H1 (cell line): ENCODE measurements at regions not wholly inside any gene's neighbourhood (a gene's known extent, or its start where the extent isn't known, plus 50 kb on each side); places are given as distances from the start of the nearest gene placed in this dataset.

Experiments used
- CTCF ChIA-PET: fragments of 300-600 bp; sonication (Branson Sonifier 250); formaldehyde crosslinking; loops from one replicate; lab custom pipeline; 2021; ENCODE audit not compliant: partially characterized antibody; lab: Charles Lee
- POLR2A ChIA-PET: fragments of 300-600 bp; sonication (Branson Sonifier 250); formaldehyde crosslinking; loops from one replicate; lab custom pipeline; 2021; ENCODE audit warnings: inconsistent platforms; ENCODE audit not compliant: partially characterized antibody; lab: Charles Lee
- DNase-seq, 2 experiments: peaks; one replicate each; pipeline versions ENCODE4 v3.0.0 to v3.0.0-alpha.2; 2010 to 2022; ENCODE audit warnings: low spot score in 2 of 2, low read depth in 1 of 2, mixed read lengths in 1 of 2
- FAIRE-seq: peaks from 2 replicates; lab custom pipeline; 2011; peaks lifted over from hg19 to GRCh38; lab: Jason Lieb, UNC
- H2AFZ ChIP-seq: 2 replicates; pipeline ENCODE4 v1.8.1; 2012; ENCODE audit warnings: low read length, inconsistent platforms
- H2AK5ac ChIP-seq: 2 replicates; pipeline ENCODE4 v1.6.1; 2013; ENCODE audit warnings: low read depth, low read length
- H2BK120ac ChIP-seq: replicated peaks from 2 replicates; pipeline ENCODE3; 2013; ENCODE audit warnings: low read depth, low read length, inconsistent platforms
- H2BK12ac ChIP-seq: 2 replicates; pipeline ENCODE4 v1.6.1; 2013; ENCODE audit warnings: low read depth, low read length
- H2BK15ac ChIP-seq: 2 replicates; pipeline ENCODE4 v1.6.1; 2013; ENCODE audit warnings: low read length
- H2BK20ac ChIP-seq: 2 replicates; pipeline ENCODE4 v1.6.1; 2013; ENCODE audit warnings: low read length
- H2BK5ac ChIP-seq: 2 replicates; pipeline ENCODE4 v1.6.1; 2013; ENCODE audit warnings: low read depth, low read length
- H3K14ac ChIP-seq: 2 replicates; pipeline ENCODE4 v1.6.1; 2013; ENCODE audit warnings: inconsistent platforms; ENCODE audit not compliant: insufficient read length
- H3K18ac ChIP-seq: 2 replicates; pipeline ENCODE4 v1.6.1; 2013; ENCODE audit warnings: low read length; ENCODE audit errors: extremely low read depth
- H3K23ac ChIP-seq: 2 replicates; pipeline ENCODE4 v1.6.1; 2013; ENCODE audit warnings: inconsistent platforms; ENCODE audit not compliant: insufficient read length
- H3K23me2 ChIP-seq: 2 replicates; pipeline ENCODE4 v1.6.1; 2013; ENCODE audit warnings: low read depth, low read length
- H3K27ac ChIP-seq: 2 replicates; pipeline ENCODE4 v1.6.1; 2011; ENCODE audit warnings: low read depth, low read length, inconsistent platforms
- H3K27me3 ChIP-seq, 4 experiments: replicated peaks in 1 of 4; 1 replicate in 1 of 4; 2 replicates in 3 of 4; pipeline versions ENCODE4 v1.6.1 to v1.8.1; 2011 to 2013; ENCODE audit warnings: low read length in 3 of 4, mild to moderate bottlenecking in 3 of 4, inconsistent platforms in 2 of 4, mixed read lengths in 2 of 4, moderate library complexity in 1 of 4; ENCODE audit not compliant: control insufficient read depth in 3 of 4, insufficient read depth in 3 of 4; ENCODE audit errors: extremely low read depth in 1 of 4
- H3K36me3 ChIP-seq, 4 experiments: 2 replicates each; pipeline versions ENCODE4 v1.6.1 to v1.8.1; 2011 to 2013; ENCODE audit warnings: mild to moderate bottlenecking in 4 of 4, low read length in 3 of 4, moderate library complexity in 2 of 4, control low read depth in 1 of 4, inconsistent platforms in 1 of 4; ENCODE audit not compliant: insufficient read depth in 4 of 4, control insufficient read depth in 2 of 4
- H3K4ac ChIP-seq: replicated peaks from 2 replicates; pipeline ENCODE3; 2013; ENCODE audit warnings: low read length, low read depth, mixed read lengths, inconsistent platforms; ENCODE audit not compliant: insufficient read length
- H3K4me1 ChIP-seq, 4 experiments: replicated peaks in 1 of 4; 1 replicate in 1 of 4; 2 replicates in 3 of 4; pipeline versions ENCODE4 v1.6.1 to v1.8.1; 2011 to 2013; ENCODE audit warnings: low read length in 3 of 4, inconsistent platforms in 2 of 4, mixed read lengths in 1 of 4; ENCODE audit not compliant: insufficient read depth in 4 of 4, control insufficient read depth in 3 of 4
- H3K4me2 ChIP-seq, 2 experiments: 2 replicates each; pipeline versions ENCODE4 v1.6.1 to v1.8.1; 2011 to 2013; ENCODE audit warnings: low read depth in 2 of 2, low read length in 2 of 2, control low read depth in 1 of 2, inconsistent platforms in 1 of 2, mild to moderate bottlenecking in 1 of 2; ENCODE audit not compliant: insufficient read depth in 1 of 2
- H3K4me3 ChIP-seq, 4 experiments: fragments of 200-600, 300-600 bp in 1 of 4; sonication (generic), shearing (Covaris generic), sonication (Bioruptor Twin) in 1 of 4; 2 replicates each; pipeline versions ENCODE4 v1.5.1 to v1.8.1; 2011 to 2016; ENCODE audit warnings: low read length in 4 of 4, low read depth in 3 of 4, control low read depth in 2 of 4, inconsistent platforms in 2 of 4, mild to moderate bottlenecking in 2 of 4, mixed read lengths in 1 of 4, moderate library complexity in 1 of 4; ENCODE audit not compliant: insufficient read depth in 2 of 4; ENCODE audit errors: extremely low read depth in 1 of 4
- H3K56ac ChIP-seq: replicated peaks from 2 replicates; pipeline ENCODE3; 2013; ENCODE audit warnings: low read depth, mild to moderate bottlenecking, mixed read lengths, low read length, inconsistent platforms; ENCODE audit not compliant: insufficient read length
- H3K79me1 ChIP-seq: 2 replicates; pipeline ENCODE4 v1.6.1; 2013; ENCODE audit warnings: low read depth, low read length, control low read depth
- H3K79me2 ChIP-seq, 2 experiments: 2 replicates each; pipeline versions ENCODE4 v1.6.1 to v1.8.1; 2012 to 2013; ENCODE audit warnings: low read length in 2 of 2, mild to moderate bottlenecking in 2 of 2, inconsistent platforms in 1 of 2; ENCODE audit not compliant: insufficient read depth in 2 of 2, control insufficient read depth in 1 of 2
- H3K9ac ChIP-seq, 4 experiments: replicated peaks in 1 of 4; 1 replicate in 1 of 4; 2 replicates in 3 of 4; pipeline versions ENCODE4 v1.6.1 to v1.8.1; 2011 to 2013; ENCODE audit warnings: low read depth in 3 of 4, low read length in 3 of 4, control low read depth in 2 of 4, mild to moderate bottlenecking in 2 of 4, moderate library complexity in 2 of 4, inconsistent platforms in 1 of 4; ENCODE audit errors: extremely low read depth in 1 of 4
- H3K9me3 ChIP-seq, 2 experiments: 2 replicates each; pipeline versions ENCODE4 v1.6.1 to v1.8.1; 2012 to 2013; ENCODE audit warnings: mild to moderate bottlenecking in 2 of 2, moderate library complexity in 2 of 2, control low read depth in 1 of 2, inconsistent platforms in 1 of 2, low read depth in 1 of 2, low read length in 1 of 2, mixed read lengths in 1 of 2; ENCODE audit not compliant: insufficient read depth in 2 of 2
- H4K20me1 ChIP-seq, 2 experiments: replicated peaks in 1 of 2; 2 replicates each; pipeline versions ENCODE3 to v1.8.1; 2011 to 2013; ENCODE audit warnings: inconsistent platforms in 2 of 2, low read length in 2 of 2, mild to moderate bottlenecking in 1 of 2; ENCODE audit not compliant: insufficient read depth in 2 of 2, control insufficient read depth in 1 of 2
- H4K5ac ChIP-seq: 2 replicates; pipeline ENCODE4 v1.6.1; 2013; ENCODE audit warnings: low read length, low read depth, mixed read lengths, inconsistent platforms; ENCODE audit not compliant: insufficient read length
- H4K8ac ChIP-seq: 2 replicates; pipeline ENCODE4 v1.8.0; 2013; ENCODE audit warnings: mild to moderate bottlenecking, moderate library complexity, low read length, inconsistent platforms; ENCODE audit not compliant: insufficient read depth; ENCODE audit errors: extremely low read depth
- H4K91ac ChIP-seq: replicated peaks from 2 replicates; pipeline ENCODE3; 2013; ENCODE audit warnings: low read length, mixed read lengths, inconsistent platforms; ENCODE audit not compliant: insufficient read length
- BACH1 ChIP-seq: IDR thresholded peaks from 2 replicates; pipeline ENCODE4 v1.6.1; 2012; ENCODE audit warnings: low read length, improper control_type of control experiment
- CBX5 ChIP-seq: fragments of 300-800, 300-1000 bp; sonication (generic); IDR thresholded peaks from 2 replicates; pipeline ENCODE4 v1.7.1; 2016; ENCODE audit warnings: antibody characterized with exemption, low read length, low read depth
- GABPA ChIP-seq: IDR thresholded peaks from 2 replicates; pipeline ENCODE4 v1.6.1; 2011; ENCODE audit warnings: mild to moderate bottlenecking, low read length, moderate library complexity, borderline replicate concordance; ENCODE audit not compliant: insufficient read depth
- NANOG ChIP-seq: IDR thresholded peaks from 2 replicates; pipeline ENCODE4 v1.6.1; 2011; ENCODE audit warnings: low read length, low read depth, mild to moderate bottlenecking, inconsistent platforms; ENCODE audit not compliant: insufficient read depth, poor library complexity, severe bottlenecking
- NRF1 ChIP-seq: IDR thresholded peaks from 2 replicates; pipeline ENCODE4 v1.6.1; 2011; ENCODE audit warnings: mild to moderate bottlenecking, low read depth, low read length, improper control_type of control experiment
- POU5F1 ChIP-seq: IDR thresholded peaks from 2 replicates; pipeline ENCODE4 v1.6.1; 2011; ENCODE audit warnings: low read depth, mild to moderate bottlenecking, low read length, moderate library complexity
- WGBS, 2 experiments: shearing (Covaris generic) in 1 of 2; methylation state at CpG; one replicate each; pipeline versions ENCODE4 v1.1.6 to v1.1.7; 2013 to 2015; ENCODE audit warnings: low lambda C conversion rate in 2 of 2, mixed read lengths in 2 of 2, inconsistent platforms in 1 of 2, low coverage in 1 of 2, missing lambda C conversion rate in 1 of 2; ENCODE audit not compliant: insufficient replicate concordance in 2 of 2, insufficient coverage in 1 of 2, insufficient read length in 1 of 2; ENCODE audit errors: extremely low coverage in 1 of 2, missing lambda C conversion rate in 1 of 2; 5-methylcytosine and 5-hydroxymethylcytosine counted together
- TF ChIP-seq, protein P1 (sequence below): IDR thresholded peaks from 2 replicates; pipeline ENCODE4 v1.6.1; 2012; ENCODE audit warnings: inconsistent platforms

DNA sequence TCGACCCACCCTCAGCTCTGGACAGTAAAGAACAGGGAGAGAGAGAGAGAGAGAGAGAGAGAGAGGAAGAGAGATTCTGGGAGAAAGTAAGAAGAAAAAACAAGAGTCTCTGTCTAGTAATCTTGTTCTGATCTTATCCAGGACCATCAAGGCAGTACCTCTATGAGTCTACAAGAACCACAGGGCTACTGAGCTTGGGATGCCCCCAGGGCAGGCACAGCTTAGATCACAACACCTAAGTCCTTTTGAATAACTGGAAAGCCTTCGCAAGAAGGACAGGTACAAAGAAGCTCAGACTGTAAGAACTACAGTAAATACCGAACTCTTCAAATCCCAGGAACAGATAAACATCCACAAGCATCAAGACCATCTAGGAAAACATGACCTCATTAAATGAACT is 51.4 kb upstream of the SGPP2 start:
- Histone ChIP-seq H2BK5ac (no peak overlapping the region), H3K9ac (no peak overlapping the region), H4K91ac (no peak overlapping the region), H2AFZ (no peak overlapping the region), H3K18ac (no peak overlapping the region), H4K8ac (no peak overlapping the region), H3K4me1 (peaks cover 0 to 4% (median 4%) of the 10 kb centered on the region in 4 experiments; a peak in 2 of 7 replicates), H3K36me3 (no peaks in the 10 kb centered on the region), H3K27me3 (no peaks in the 10 kb centered on the region), H3K56ac (no peak overlapping the region), H3K79me2 (no peaks in the 10 kb centered on the region), H2BK12ac (no peak overlapping the region), H3K4me3 (no peak overlapping the region), H3K23me2 (no peaks in the 10 kb centered on the region), H2BK120ac (no peak overlapping the region), H3K9me3 (no peaks in the 10 kb centered on the region; a peak in 1 of 4 replicates), H3K4ac (no peak overlapping the region), H3K79me1 (no peaks in the 10 kb centered on the region), H3K4me2 (no peak overlapping the region), H2AK5ac (no peak overlapping the region), H4K20me1 (no peaks in the 10 kb centered on the region), H3K27ac (no peak overlapping the region), H2BK20ac (no peak overlapping the region), H3K23ac (no peak overlapping the region), H4K5ac (no peak overlapping the region), H2BK15ac (no peak overlapping the region), H3K14ac (no peak overlapping the region)
- DNase-seq: no peak
- ChIA-PET CTCF (no interaction called here), POLR2A (no interaction called here)
- FAIRE-seq: no peak
- 88% methylated on average over 3 of the region's 3 CpGs; no CpG with 5 or more reads in 1 of the 2 experiments for WGBS, 2 experiments
- TF ChIP-seq CBX5 (no peak), BACH1 (no peak), NRF1 (no peak), GABPA (no peak), NANOG (no peak), POU5F1 (no peak)
- TF ChIP-seq, protein P1, sequence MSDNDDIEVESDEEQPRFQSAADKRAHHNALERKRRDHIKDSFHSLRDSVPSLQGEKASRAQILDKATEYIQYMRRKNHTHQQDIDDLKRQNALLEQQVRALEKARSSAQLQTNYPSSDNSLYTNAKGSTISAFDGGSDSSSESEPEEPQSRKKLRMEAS: no peak
